Thyroid gland (tissue), 4 donors: ENCODE measurements at regions not wholly inside any gene's neighbourhood (a gene's known extent, or its start where the extent isn't known, plus 50 kb on each side); places are given as distances from the start of the nearest gene placed in this dataset.

ENCODE experiments used
- POLR2A ChIP-seq, 2 donors: fragments of 450-650 bp; IDR thresholded peaks; one replicate each; pipeline ENCODE4 v1.6.1; 2017; ENCODE audit warnings: antibody characterized with exemption in 2 of 2, mild to moderate bottlenecking in 2 of 2, moderate library complexity in 1 of 2
- TF ChIP-seq, protein P1 (sequence below), 6 experiments: fragments of 200-600 bp in 3 of 6; fragments of 450-650 bp in 3 of 6; sonication (generic) in 3 of 6; IDR thresholded peaks; one replicate each; pipeline ENCODE4 v1.5.1; 2016 to 2019; ENCODE audit warnings: antibody characterized with exemption in 6 of 6, mild to moderate bottlenecking in 2 of 6, inconsistent platforms in 1 of 6, moderate library complexity in 1 of 6

DNA sequence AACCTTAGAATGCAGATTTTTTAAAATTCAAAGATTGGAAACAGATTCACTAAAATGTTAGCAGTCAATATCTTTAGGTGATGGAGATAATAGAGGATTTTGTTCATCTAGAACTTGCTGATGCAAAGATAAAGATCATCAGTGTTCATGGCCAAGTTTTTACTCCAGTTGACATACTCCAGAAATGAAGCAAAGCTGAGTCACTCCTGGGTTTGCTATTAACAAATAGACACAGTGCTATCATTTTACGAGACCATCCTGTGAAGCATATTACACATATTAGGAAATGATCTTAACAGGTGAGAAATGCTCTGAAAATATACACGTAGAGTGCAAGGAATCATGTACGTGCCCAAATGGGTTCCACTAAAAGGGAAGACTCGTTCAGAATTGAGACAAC, 170.6 kb upstream of the FAM9B start:
- TF ChIP-seq POLR2A (IDR thresholded peaks at IDR 0.05), result no peak
- TF ChIP-seq, protein P1, sequence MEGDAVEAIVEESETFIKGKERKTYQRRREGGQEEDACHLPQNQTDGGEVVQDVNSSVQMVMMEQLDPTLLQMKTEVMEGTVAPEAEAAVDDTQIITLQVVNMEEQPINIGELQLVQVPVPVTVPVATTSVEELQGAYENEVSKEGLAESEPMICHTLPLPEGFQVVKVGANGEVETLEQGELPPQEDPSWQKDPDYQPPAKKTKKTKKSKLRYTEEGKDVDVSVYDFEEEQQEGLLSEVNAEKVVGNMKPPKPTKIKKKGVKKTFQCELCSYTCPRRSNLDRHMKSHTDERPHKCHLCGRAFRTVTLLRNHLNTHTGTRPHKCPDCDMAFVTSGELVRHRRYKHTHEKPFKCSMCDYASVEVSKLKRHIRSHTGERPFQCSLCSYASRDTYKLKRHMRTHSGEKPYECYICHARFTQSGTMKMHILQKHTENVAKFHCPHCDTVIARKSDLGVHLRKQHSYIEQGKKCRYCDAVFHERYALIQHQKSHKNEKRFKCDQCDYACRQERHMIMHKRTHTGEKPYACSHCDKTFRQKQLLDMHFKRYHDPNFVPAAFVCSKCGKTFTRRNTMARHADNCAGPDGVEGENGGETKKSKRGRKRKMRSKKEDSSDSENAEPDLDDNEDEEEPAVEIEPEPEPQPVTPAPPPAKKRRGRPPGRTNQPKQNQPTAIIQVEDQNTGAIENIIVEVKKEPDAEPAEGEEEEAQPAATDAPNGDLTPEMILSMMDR (IDR thresholded peaks at IDR 0.05), result no peak
